Neural cell (in vitro differentiated cells): ENCODE measurements at regions not wholly inside any gene's neighbourhood (a gene's known extent, or its start where the extent isn't known, plus 50 kb on each side); places are given as distances from the start of the nearest gene placed in this dataset.

Experiments used
- H2AFZ ChIP-seq: fragments of 200-600, 300-800 bp; sonication (generic), shearing (Covaris generic); 2 replicates; pipeline ENCODE4 v1.6.0; 2014; ENCODE audit warnings: low read depth, mild to moderate bottlenecking, antibody characterized with exemption, low read length, moderate library complexity
- H3F3A ChIP-seq: fragments of 200-600 bp; shearing (Covaris generic); 2 replicates; pipeline ENCODE4 v1.6.1; 2016; ENCODE audit warnings: mild to moderate bottlenecking, moderate library complexity, mixed read lengths, antibody characterized with exemption, low read length; ENCODE audit not compliant: insufficient read depth, poor library complexity, severe bottlenecking
- H3K27ac ChIP-seq: fragments of 200-600, 300-800 bp; sonication (generic), shearing (Covaris generic); 2 replicates; pipeline ENCODE4 v1.5.1; 2014; ENCODE audit warnings: mild to moderate bottlenecking, low read length, moderate library complexity
- H3K27me3 ChIP-seq: fragments of 300-800, 200-600 bp; sonication (generic), shearing (Covaris generic); 2 replicates; pipeline ENCODE4 v1.6.0; 2014; ENCODE audit warnings: mild to moderate bottlenecking, low read depth, low read length, moderate library complexity; ENCODE audit not compliant: insufficient read depth
- H3K36me3 ChIP-seq: fragments of 300-800, 200-600 bp; sonication (generic), shearing (Covaris generic); 2 replicates; pipeline ENCODE4 v1.5.1; 2014; ENCODE audit warnings: mild to moderate bottlenecking, antibody characterized with exemption, low read length, moderate library complexity; ENCODE audit not compliant: insufficient read depth
- H3K4me2 ChIP-seq: fragments of 300-800, 200-600 bp; sonication (generic), shearing (Covaris generic); 2 replicates; pipeline ENCODE4 v1.6.0; 2014; ENCODE audit warnings: mild to moderate bottlenecking, low read length
- H3K4me3 ChIP-seq: fragments of 300-800, 200-600 bp; sonication (generic), shearing (Covaris generic); 2 replicates; pipeline ENCODE4 v1.5.1; 2014; ENCODE audit warnings: mild to moderate bottlenecking, low read length, moderate library complexity
- H3K79me2 ChIP-seq: fragments of 200-600 bp; shearing (Covaris generic); replicated peaks from 2 replicates; pipeline ENCODE4 v1.6.0; 2014; ENCODE audit warnings: mild to moderate bottlenecking, low read length, moderate library complexity; ENCODE audit not compliant: insufficient read depth
- H3K9ac ChIP-seq: fragments of 300-800, 200-600 bp; sonication (generic), shearing (Covaris generic); 2 replicates; pipeline ENCODE4 v1.6.1; 2016; ENCODE audit warnings: mild to moderate bottlenecking, low read length, mixed read lengths
- H3K9me2 ChIP-seq: fragments of 200-600 bp; shearing (Covaris generic); 2 replicates; pipeline ENCODE4 v1.6.1; 2016; ENCODE audit warnings: mild to moderate bottlenecking, low read length, mixed read lengths; ENCODE audit not compliant: insufficient read depth
- H3K9me3 ChIP-seq: fragments of 200-600, 300-800 bp; sonication (generic), shearing (Covaris generic); 2 replicates; pipeline ENCODE4 v1.6.1; 2016; ENCODE audit warnings: mild to moderate bottlenecking, mixed run types, low read length, moderate library complexity, mixed read lengths
- H4K20me1 ChIP-seq: fragments of 200-600 bp; shearing (Covaris generic); 2 replicates; pipeline ENCODE4 v1.6.1; 2016; ENCODE audit warnings: mild to moderate bottlenecking, mixed run types; ENCODE audit not compliant: insufficient read depth
- EP300 ChIP-seq: fragments of 450-650 bp; conservative IDR thresholded peaks from 2 replicates; pipeline ENCODE4 v1.6.1; 2014; ENCODE audit warnings: antibody characterized with exemption, mild to moderate bottlenecking, moderate library complexity; ENCODE audit not compliant: poor library complexity, severe bottlenecking
- EZH2 ChIP-seq: fragments of 200-600, 300-800 bp; shearing (Covaris generic), sonication (generic); IDR thresholded peaks from 2 replicates; pipeline ENCODE4 v1.6.1; 2014; ENCODE audit warnings: antibody characterized with exemption, low read length, borderline replicate concordance, mild to moderate bottlenecking; ENCODE audit not compliant: insufficient read depth, poor library complexity, severe bottlenecking
- MXI1 ChIP-seq: fragments of 450-650 bp; conservative IDR thresholded peaks from 2 replicates; pipeline ENCODE4 v1.6.1; 2014; ENCODE audit warnings: antibody characterized with exemption, mild to moderate bottlenecking; ENCODE audit not compliant: poor library complexity, severe bottlenecking
- POLR2AphosphoS5 ChIP-seq: IDR thresholded peaks from 2 replicates; pipeline ENCODE4 v1.6.1; 2012
- RAD21 ChIP-seq: fragments of 450-650 bp; conservative IDR thresholded peaks from 2 replicates; pipeline ENCODE4 v1.6.1; 2014; ENCODE audit warnings: antibody characterized with exemption, mild to moderate bottlenecking, moderate library complexity
- SMC3 ChIP-seq: fragments of 450-650 bp; conservative IDR thresholded peaks from 2 replicates; pipeline ENCODE4 v1.6.1; 2014; ENCODE audit warnings: antibody characterized with exemption, mild to moderate bottlenecking, moderate library complexity; ENCODE audit not compliant: poor library complexity
- TAF1 ChIP-seq: IDR thresholded peaks from 2 replicates; pipeline ENCODE4 v1.6.1; 2012; ENCODE audit warnings: low read depth
- TF ChIP-seq, protein P1 (sequence below): fragments of 450-650 bp; IDR thresholded peaks from 2 replicates; pipeline ENCODE4 v1.5.1; 2014; ENCODE audit warnings: antibody characterized with exemption, mild to moderate bottlenecking, moderate library complexity; ENCODE audit not compliant: poor library complexity, severe bottlenecking
- TF ChIP-seq, protein P2 (sequence below): IDR thresholded peaks from 2 replicates; pipeline ENCODE4 v1.6.1; 2012; ENCODE audit warnings: borderline replicate concordance

DNA sequence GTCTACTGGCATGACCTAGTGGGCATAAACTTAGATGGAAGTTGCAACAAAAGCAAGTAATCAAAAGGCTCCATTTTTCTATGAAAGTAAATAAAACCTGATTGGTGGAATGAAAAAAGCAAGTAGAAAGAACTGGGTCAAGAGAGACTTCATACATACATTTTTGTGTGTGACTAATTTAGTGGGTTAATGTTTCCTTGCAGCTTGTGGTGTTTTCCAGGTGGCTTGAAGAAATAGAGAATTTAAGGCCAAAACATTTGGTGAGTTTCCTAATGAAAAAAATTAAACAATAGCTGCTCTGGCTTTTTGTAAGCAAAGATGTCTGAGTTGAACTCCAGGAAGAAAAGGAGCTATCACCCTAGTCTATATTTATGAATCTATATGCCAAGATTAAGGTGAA, 71.0 kb downstream of the ZC3H11B start:
- no peak overlapping the region for H3K4me3 ChIP-seq
- no peaks in the 10 kb centered on the region for H3K79me2 ChIP-seq
- no peak overlapping the region for H2AFZ ChIP-seq
- H4K20me1 ChIP-seq, result no peaks in the 10 kb centered on the region
- H3K27me3 ChIP-seq, result no peaks in the 10 kb centered on the region
- H3K27ac ChIP-seq, result no peak overlapping the region
- no peaks in the 10 kb centered on the region for H3K36me3 ChIP-seq
- no peaks in the 10 kb centered on the region for H3K9me2 ChIP-seq
- H3K4me2 ChIP-seq, result no peak overlapping the region
- no peaks in the 10 kb centered on the region for H3F3A ChIP-seq
- H3K9ac ChIP-seq, result no peak overlapping the region
- TF ChIP-seq SMC3, result no peak
- no peak for TF ChIP-seq POLR2AphosphoS5
- no peak for TF ChIP-seq TAF1
- no peak for TF ChIP-seq EZH2
- TF ChIP-seq, protein P1, sequence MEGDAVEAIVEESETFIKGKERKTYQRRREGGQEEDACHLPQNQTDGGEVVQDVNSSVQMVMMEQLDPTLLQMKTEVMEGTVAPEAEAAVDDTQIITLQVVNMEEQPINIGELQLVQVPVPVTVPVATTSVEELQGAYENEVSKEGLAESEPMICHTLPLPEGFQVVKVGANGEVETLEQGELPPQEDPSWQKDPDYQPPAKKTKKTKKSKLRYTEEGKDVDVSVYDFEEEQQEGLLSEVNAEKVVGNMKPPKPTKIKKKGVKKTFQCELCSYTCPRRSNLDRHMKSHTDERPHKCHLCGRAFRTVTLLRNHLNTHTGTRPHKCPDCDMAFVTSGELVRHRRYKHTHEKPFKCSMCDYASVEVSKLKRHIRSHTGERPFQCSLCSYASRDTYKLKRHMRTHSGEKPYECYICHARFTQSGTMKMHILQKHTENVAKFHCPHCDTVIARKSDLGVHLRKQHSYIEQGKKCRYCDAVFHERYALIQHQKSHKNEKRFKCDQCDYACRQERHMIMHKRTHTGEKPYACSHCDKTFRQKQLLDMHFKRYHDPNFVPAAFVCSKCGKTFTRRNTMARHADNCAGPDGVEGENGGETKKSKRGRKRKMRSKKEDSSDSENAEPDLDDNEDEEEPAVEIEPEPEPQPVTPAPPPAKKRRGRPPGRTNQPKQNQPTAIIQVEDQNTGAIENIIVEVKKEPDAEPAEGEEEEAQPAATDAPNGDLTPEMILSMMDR, result no peak
- H3K9me3 ChIP-seq, result no peaks in the 10 kb centered on the region

DNA sequence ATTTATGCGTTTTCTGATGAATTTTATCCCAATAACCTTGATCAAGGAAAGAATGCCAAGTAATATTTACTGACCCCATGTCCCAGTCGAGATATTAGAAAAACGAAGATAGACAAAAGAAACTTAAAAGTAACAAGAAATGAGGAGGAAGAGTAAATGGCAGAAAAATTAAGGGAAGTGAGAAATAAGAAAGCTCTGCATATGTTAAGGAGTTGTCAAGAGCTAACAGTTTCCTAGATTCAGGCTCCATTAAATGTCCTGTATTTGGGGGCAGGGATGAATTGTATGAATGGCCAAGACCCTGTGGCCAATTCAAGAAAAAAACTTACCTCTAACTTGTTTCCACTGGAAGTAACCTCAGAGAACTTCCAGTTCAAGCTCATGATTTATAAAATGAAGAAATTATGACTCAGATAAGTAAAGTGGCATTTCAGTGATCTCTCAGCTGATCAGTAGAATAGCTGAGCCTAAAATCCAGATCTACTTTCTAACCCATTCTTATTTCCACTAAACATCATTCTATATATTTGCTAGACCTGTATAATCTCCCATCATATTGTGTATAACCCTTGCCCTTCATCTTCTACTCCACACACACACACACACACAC, 73.2 kb downstream of the ZC3H11B start:
- Histone ChIP-seq H3K9me2 (no peaks in the 10 kb centered on the region), H4K20me1 (no peaks in the 10 kb centered on the region), H3K4me3 (no peak overlapping the region), H3K9ac (no peak overlapping the region), H3K9me3 (no peaks in the 10 kb centered on the region), H3K36me3 (no peaks in the 10 kb centered on the region), H2AFZ (no peak overlapping the region), H3K27ac (no peak overlapping the region), H3K4me2 (no peak overlapping the region), H3K79me2 (no peaks in the 10 kb centered on the region), H3K27me3 (no peaks in the 10 kb centered on the region), H3F3A (no peaks in the 10 kb centered on the region)
- no peak for TF ChIP-seq POLR2AphosphoS5
- TF ChIP-seq, protein P2, sequence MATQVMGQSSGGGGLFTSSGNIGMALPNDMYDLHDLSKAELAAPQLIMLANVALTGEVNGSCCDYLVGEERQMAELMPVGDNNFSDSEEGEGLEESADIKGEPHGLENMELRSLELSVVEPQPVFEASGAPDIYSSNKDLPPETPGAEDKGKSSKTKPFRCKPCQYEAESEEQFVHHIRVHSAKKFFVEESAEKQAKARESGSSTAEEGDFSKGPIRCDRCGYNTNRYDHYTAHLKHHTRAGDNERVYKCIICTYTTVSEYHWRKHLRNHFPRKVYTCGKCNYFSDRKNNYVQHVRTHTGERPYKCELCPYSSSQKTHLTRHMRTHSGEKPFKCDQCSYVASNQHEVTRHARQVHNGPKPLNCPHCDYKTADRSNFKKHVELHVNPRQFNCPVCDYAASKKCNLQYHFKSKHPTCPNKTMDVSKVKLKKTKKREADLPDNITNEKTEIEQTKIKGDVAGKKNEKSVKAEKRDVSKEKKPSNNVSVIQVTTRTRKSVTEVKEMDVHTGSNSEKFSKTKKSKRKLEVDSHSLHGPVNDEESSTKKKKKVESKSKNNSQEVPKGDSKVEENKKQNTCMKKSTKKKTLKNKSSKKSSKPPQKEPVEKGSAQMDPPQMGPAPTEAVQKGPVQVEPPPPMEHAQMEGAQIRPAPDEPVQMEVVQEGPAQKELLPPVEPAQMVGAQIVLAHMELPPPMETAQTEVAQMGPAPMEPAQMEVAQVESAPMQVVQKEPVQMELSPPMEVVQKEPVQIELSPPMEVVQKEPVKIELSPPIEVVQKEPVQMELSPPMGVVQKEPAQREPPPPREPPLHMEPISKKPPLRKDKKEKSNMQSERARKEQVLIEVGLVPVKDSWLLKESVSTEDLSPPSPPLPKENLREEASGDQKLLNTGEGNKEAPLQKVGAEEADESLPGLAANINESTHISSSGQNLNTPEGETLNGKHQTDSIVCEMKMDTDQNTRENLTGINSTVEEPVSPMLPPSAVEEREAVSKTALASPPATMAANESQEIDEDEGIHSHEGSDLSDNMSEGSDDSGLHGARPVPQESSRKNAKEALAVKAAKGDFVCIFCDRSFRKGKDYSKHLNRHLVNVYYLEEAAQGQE, result no peak
- TF ChIP-seq EP300, result no peak
- no peak for TF ChIP-seq RAD21

DNA sequence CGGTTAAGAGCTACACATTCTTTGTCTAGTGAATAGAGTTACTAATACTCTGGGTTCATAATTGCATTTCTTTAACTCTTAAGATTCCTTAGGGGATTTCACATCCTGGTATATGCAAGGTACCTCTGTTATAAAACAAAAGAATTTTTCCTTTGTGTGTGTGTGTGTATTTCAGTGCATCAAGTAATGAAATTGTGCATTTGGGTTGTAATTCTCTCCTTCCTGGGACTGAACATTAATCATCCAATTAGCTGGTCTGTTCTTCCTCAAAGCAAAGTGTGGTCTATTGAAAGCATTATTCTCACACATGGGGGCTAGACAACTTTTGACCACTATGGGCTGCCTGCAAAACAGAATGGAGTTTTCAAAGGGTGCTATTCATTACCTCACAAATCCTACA, 74.0 kb downstream of the ZC3H11B start:
- no peaks in the 10 kb centered on the region for H3K9me2 ChIP-seq
- H3K27ac ChIP-seq, result no peak overlapping the region
- no peak overlapping the region for H3K9ac ChIP-seq
- no peak overlapping the region for H3K4me2 ChIP-seq
- H3K27me3 ChIP-seq, result no peaks in the 10 kb centered on the region
- H3F3A ChIP-seq, result no peaks in the 10 kb centered on the region
- TF ChIP-seq POLR2AphosphoS5 (no peak), TAF1 (no peak), EZH2 (no peak), RAD21 (no peak), EP300 (no peak), MXI1 (no peak), SMC3 (no peak)
- TF ChIP-seq, protein P2, result no peak
- TF ChIP-seq, protein P1, result no peak
- no peaks in the 10 kb centered on the region for H3K36me3 ChIP-seq
- no peak overlapping the region for H2AFZ ChIP-seq
- H3K4me3 ChIP-seq, result no peak overlapping the region
- H3K79me2 ChIP-seq, result no peaks in the 10 kb centered on the region
- H4K20me1 ChIP-seq, result no peaks in the 10 kb centered on the region
- no peaks in the 10 kb centered on the region for H3K9me3 ChIP-seq
